Neural cell (in vitro differentiated cells): ENCODE measurements at regions not wholly inside any gene's neighbourhood (a gene's known extent, or its start where the extent isn't known, plus 50 kb on each side); places are given as distances from the start of the nearest gene placed in this dataset.

Experiments used
- EZH2 ChIP-seq: fragments of 200-600, 300-800 bp; shearing (Covaris generic), sonication (generic); IDR thresholded peaks from 2 replicates; pipeline ENCODE4 v1.6.1; 2014; ENCODE audit warnings: antibody characterized with exemption, low read length, borderline replicate concordance, mild to moderate bottlenecking; ENCODE audit not compliant: insufficient read depth, poor library complexity, severe bottlenecking
- SMC3 ChIP-seq: fragments of 450-650 bp; conservative IDR thresholded peaks from 2 replicates; pipeline ENCODE4 v1.6.1; 2014; ENCODE audit warnings: antibody characterized with exemption, mild to moderate bottlenecking, moderate library complexity; ENCODE audit not compliant: poor library complexity
- TAF1 ChIP-seq: IDR thresholded peaks from 2 replicates; pipeline ENCODE4 v1.6.1; 2012; ENCODE audit warnings: low read depth
- TF ChIP-seq, protein P1 (sequence below): fragments of 450-650 bp; IDR thresholded peaks from 2 replicates; pipeline ENCODE4 v1.5.1; 2014; ENCODE audit warnings: antibody characterized with exemption, mild to moderate bottlenecking, moderate library complexity; ENCODE audit not compliant: poor library complexity, severe bottlenecking

DNA sequence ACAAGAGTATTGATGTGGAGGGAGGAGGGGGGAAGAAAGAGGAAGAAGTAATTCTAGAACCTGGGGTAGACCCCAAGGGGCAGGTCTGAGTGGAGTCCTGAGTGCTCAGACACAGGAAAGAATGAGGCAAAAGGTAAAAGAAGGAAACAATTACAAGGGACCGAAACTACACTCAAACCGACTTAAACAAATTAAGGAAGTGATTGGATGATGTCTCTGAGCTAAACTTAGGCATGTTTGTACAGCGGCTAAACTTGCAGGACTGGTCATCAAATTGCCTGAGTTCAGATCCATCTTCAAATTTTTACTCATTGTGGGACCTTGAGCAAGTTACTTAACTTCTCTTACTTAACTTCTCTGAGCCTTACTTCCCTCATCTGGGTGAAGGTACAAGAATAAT is 86.3 kb upstream of the LRRC55 start:
- TF ChIP-seq, protein P1, sequence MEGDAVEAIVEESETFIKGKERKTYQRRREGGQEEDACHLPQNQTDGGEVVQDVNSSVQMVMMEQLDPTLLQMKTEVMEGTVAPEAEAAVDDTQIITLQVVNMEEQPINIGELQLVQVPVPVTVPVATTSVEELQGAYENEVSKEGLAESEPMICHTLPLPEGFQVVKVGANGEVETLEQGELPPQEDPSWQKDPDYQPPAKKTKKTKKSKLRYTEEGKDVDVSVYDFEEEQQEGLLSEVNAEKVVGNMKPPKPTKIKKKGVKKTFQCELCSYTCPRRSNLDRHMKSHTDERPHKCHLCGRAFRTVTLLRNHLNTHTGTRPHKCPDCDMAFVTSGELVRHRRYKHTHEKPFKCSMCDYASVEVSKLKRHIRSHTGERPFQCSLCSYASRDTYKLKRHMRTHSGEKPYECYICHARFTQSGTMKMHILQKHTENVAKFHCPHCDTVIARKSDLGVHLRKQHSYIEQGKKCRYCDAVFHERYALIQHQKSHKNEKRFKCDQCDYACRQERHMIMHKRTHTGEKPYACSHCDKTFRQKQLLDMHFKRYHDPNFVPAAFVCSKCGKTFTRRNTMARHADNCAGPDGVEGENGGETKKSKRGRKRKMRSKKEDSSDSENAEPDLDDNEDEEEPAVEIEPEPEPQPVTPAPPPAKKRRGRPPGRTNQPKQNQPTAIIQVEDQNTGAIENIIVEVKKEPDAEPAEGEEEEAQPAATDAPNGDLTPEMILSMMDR = no peak
- no peak for TF ChIP-seq TAF1
- no peak for TF ChIP-seq SMC3
- TF ChIP-seq EZH2 = no peak
